ENCODE measurements at regions not wholly inside any gene's neighbourhood (a gene's known extent, or its start where the extent isn't known, plus 50 kb on each side); places are given as distances from the start of the nearest gene placed in this dataset.

- CTCF ChIA-PET: no interaction called here
- TF ChIP-seq, protein P1, sequence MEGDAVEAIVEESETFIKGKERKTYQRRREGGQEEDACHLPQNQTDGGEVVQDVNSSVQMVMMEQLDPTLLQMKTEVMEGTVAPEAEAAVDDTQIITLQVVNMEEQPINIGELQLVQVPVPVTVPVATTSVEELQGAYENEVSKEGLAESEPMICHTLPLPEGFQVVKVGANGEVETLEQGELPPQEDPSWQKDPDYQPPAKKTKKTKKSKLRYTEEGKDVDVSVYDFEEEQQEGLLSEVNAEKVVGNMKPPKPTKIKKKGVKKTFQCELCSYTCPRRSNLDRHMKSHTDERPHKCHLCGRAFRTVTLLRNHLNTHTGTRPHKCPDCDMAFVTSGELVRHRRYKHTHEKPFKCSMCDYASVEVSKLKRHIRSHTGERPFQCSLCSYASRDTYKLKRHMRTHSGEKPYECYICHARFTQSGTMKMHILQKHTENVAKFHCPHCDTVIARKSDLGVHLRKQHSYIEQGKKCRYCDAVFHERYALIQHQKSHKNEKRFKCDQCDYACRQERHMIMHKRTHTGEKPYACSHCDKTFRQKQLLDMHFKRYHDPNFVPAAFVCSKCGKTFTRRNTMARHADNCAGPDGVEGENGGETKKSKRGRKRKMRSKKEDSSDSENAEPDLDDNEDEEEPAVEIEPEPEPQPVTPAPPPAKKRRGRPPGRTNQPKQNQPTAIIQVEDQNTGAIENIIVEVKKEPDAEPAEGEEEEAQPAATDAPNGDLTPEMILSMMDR (IDR thresholded peaks at IDR 0.05; ENCODE audit: control extremely low read depth, extremely low read depth, low read depth, missing control alignments): no peak
- DNase-seq (ENCODE audit: extremely low spot score): no peak
- POLR2A ChIA-PET: no interaction called here
Observed at GRCh38 chr13:71089056-71089455, 777.9 kb downstream of the DACH1 start.

GRCh38 chr13:71087432-71087831 lies 779.6 kb downstream of the DACH1 start:
- TF ChIP-seq, protein P1 (IDR thresholded peaks at IDR 0.05; ENCODE audit: control extremely low read depth, extremely low read depth, low read depth, missing control alignments): no peak
- ChIA-PET POLR2A (no interaction called here), CTCF (no interaction called here)
- no peak for DNase-seq (ENCODE audit: extremely low spot score)

- TF ChIP-seq, protein P1 (IDR thresholded peaks at IDR 0.05; ENCODE audit: control extremely low read depth, extremely low read depth, low read depth, missing control alignments): no peak
- ChIA-PET CTCF (no interaction called here), POLR2A (no interaction called here)
- no peak for DNase-seq (ENCODE audit: extremely low spot score)
Observed at GRCh38 chr13:71087006-71087405, 780.0 kb downstream of the DACH1 start.

GRCh38 chr13:71082631-71083030 lies 784.4 kb downstream of the DACH1 start:
- TF ChIP-seq, protein P1 (IDR thresholded peaks at IDR 0.05; ENCODE audit: control extremely low read depth, extremely low read depth, low read depth, missing control alignments): no peak
- POLR2A ChIA-PET: no interaction called here
- CTCF ChIA-PET: no interaction called here
- no peak for DNase-seq (ENCODE audit: extremely low spot score)

DNA sequence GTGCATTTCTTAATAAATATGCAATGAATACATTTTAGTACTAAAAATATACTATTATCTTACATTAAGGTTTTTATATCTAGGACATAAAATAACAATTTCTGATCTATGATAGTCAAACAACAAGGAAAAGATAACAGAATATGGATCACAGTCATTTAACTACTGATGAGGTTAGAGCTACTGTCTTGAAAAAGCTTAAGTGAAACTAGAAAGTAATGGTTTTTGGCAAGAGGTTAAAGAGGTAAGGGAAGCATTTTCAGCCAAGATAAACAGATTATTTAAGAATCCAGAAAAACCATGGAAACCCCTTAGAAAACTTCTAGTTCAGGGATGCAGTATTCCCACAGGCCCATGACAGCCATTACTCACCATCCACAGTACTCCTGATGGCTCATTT lies 787.4 kb downstream of the DACH1 start:
- no peak for DNase-seq (ENCODE audit: extremely low spot score)
- POLR2A ChIA-PET: no interaction called here
- TF ChIP-seq, protein P1 (IDR thresholded peaks at IDR 0.05; ENCODE audit: control extremely low read depth, extremely low read depth, low read depth, missing control alignments): no peak
- CTCF ChIA-PET: no interaction called here

GRCh38 chr13:71068041-71068440 lies 799.0 kb downstream of the DACH1 start:
- CTCF ChIA-PET: interaction anchor here (2.4 kb wide), 1 partner anchor 9 kb away, joined by 5 read pairs; no protein-coding TSS in a partner anchor
- TF ChIP-seq, protein P1 (IDR thresholded peaks at IDR 0.05; ENCODE audit: control extremely low read depth, extremely low read depth, low read depth, missing control alignments): no peak
- POLR2A ChIA-PET: no interaction called here
- DNase-seq (ENCODE audit: extremely low spot score): no peak

Measured in GM10248 (cell line).